ENCODE measurements at regions not wholly inside any gene's neighbourhood (a gene's known extent, or its start where the extent isn't known, plus 50 kb on each side); places are given as distances from the start of the nearest gene placed in this dataset.
"Not testable (repeated sequence)": the region's sequence is repeated elsewhere in the genome, so short reads cannot be mapped to it uniquely, and the experiment has no call there.

GRCh38 chrX:55813150-55813549 is 95.6 kb downstream of the RRAGB start:
- TF ChIP-seq POLR2A (IDR thresholded peaks at IDR 0.05; ENCODE audit: low read depth, low read length), result no peak
- TF ChIP-seq POLR2AphosphoS5 (IDR thresholded peaks at IDR 0.05; ENCODE audit: low read depth, low read length), result no peak
- no peak for TF ChIP-seq TAF1 (IDR thresholded peaks at IDR 0.05; ENCODE audit: borderline replicate concordance, low read depth, low read length)
- FAIRE-seq, result no peak
- DNase-seq (ENCODE audit: insufficient read length), result no peak

DNA sequence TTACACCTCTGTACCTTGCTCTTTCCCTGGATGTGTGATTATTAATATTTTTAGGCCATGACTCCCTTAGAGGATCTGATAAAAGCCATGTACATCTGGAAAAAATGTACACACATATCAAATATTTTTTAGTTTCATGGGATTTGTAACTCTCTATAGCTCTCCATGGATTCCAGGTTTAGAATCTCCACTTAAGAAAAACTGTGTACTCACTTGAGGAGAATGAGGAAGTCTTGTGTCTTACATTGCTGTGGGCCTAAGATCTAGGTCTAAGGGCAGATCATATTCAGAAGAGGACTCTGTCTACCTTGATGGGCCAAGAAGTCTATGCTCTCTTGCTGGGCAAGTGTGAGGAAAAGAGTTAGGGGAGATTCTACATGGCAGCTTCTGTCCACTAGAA is 98.0 kb downstream of the RRAGB start:
- TF ChIP-seq TAF1 (IDR thresholded peaks at IDR 0.05; ENCODE audit: borderline replicate concordance, low read depth, low read length) (no peak), POLR2AphosphoS5 (IDR thresholded peaks at IDR 0.05; ENCODE audit: low read depth, low read length) (no peak), POLR2A (IDR thresholded peaks at IDR 0.05; ENCODE audit: low read depth, low read length) (no peak)
- no peak for DNase-seq (ENCODE audit: insufficient read length)
- FAIRE-seq, result no peak

GRCh38 chrX:55816023-55816422 is 98.5 kb downstream of the RRAGB start:
- DNase-seq (ENCODE audit: insufficient read length) (no peak), FAIRE-seq (peak; percentile 48)
- no peak for TF ChIP-seq TAF1 (IDR thresholded peaks at IDR 0.05; ENCODE audit: borderline replicate concordance, low read depth, low read length)
- no peak for TF ChIP-seq POLR2AphosphoS5 (IDR thresholded peaks at IDR 0.05; ENCODE audit: low read depth, low read length)
- no peak for TF ChIP-seq POLR2A (IDR thresholded peaks at IDR 0.05; ENCODE audit: low read depth, low read length)

DNA sequence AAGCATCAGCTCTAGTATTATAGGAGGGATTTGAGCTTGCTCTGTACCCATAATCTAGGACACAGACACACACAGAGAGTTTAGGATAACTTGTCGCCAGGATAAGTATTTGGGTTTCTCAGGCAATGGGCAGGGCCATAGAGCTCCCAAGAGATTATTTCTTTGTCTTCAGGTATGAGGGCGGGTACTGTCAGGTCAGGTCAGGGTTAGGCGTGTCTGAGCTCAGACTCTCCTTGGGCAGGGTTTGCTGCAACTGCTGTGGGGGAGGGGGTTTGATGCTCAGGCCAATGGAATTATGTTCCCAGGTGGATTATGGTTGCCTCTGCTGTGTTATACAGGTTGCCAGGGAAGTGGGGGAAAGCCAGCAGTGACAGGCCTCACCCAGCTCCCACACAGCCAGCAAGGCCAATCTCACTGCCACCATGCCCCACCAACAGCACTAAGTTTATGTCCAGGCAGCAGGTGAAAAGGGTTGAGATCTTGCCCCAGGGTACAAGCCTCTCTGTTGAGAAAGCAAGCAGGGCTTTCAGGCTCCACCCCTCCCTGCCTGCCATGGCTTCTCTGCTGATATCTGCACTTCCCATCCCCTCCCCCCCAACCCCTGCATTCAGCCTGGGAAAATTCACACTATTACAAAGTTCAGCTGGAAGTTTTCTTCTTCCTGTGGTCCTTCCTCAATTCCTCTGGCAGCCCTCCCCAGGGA is 101.3 kb downstream of the RRAGB start:
- FAIRE-seq (no peak), DNase-seq (ENCODE audit: insufficient read length) (no peak)
- no peak for TF ChIP-seq POLR2A (IDR thresholded peaks at IDR 0.05; ENCODE audit: low read depth, low read length)
- no peak for TF ChIP-seq TAF1 (IDR thresholded peaks at IDR 0.05; ENCODE audit: borderline replicate concordance, low read depth, low read length)
- TF ChIP-seq POLR2AphosphoS5 (IDR thresholded peaks at IDR 0.05; ENCODE audit: low read depth, low read length), result no peak

DNA sequence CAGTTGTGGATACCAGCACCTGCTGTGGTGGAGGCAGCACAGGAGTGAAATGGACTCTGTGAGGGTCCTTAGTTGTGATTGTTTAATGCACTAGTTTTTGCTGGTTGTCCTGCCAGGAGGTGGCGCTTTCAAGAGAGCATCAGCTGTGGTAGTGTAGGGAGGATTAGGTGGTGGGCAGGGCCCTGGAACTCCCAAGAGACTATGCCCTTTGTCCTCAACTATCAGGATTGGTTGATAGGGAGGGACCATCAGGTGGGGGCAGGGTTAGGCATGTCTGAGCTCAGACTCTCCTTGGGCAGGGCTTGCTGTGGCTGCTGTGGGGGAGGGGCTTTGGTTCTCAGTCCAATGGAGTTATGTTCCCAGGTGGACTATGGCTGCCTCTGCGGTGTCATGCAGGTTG is 121.9 kb downstream of the RRAGB start:
- DNase-seq (ENCODE audit: insufficient read length) (no peak), FAIRE-seq (peak; percentile 51)
- TF ChIP-seq TAF1 (IDR thresholded peaks at IDR 0.05; ENCODE audit: borderline replicate concordance, low read depth, low read length), result no peak
- no peak for TF ChIP-seq POLR2A (IDR thresholded peaks at IDR 0.05; ENCODE audit: low read depth, low read length)
- TF ChIP-seq POLR2AphosphoS5 (IDR thresholded peaks at IDR 0.05; ENCODE audit: low read depth, low read length), result no peak

- no peak for FAIRE-seq
- DNase-seq (ENCODE audit: insufficient read length), result no peak
- TF ChIP-seq POLR2A (IDR thresholded peaks at IDR 0.05; ENCODE audit: low read depth, low read length), result no peak
- no peak for TF ChIP-seq TAF1 (IDR thresholded peaks at IDR 0.05; ENCODE audit: borderline replicate concordance, low read depth, low read length)
- TF ChIP-seq POLR2AphosphoS5 (IDR thresholded peaks at IDR 0.05; ENCODE audit: low read depth, low read length), result no peak
Observed at GRCh38 chrX:55841962-55842752, 124.6 kb downstream of the RRAGB start.

DNA sequence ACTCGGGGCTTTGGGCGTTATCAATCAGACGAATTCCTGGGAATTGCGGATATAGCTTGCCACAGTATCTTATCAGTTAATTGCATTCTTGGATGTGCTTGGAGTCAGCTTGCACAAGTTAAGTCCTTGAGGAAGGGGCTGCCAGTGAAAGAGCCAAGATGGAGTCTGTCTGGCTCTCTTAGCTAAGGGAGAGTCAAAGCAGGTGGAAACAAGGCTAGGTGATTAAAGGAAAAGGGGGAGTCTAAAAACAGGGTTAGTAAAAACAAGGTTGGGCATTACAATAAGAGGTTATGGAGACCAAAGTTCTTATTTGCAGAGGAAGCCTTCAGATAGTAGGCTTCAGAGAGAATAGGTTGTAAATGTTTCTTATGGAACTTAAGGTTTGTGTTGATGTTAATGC is 149.2 kb downstream of the RRAGB start:
- not testable (repeated sequence) for DNase-seq (ENCODE audit: insufficient read length); FAIRE-seq

GRCh38 chrX:55867181-55867651 is 149.7 kb downstream of the RRAGB start:
- FAIRE-seq (peak; percentile 74), DNase-seq (ENCODE audit: insufficient read length) (no peak)
- TF ChIP-seq POLR2AphosphoS5 (IDR thresholded peaks at IDR 0.05; ENCODE audit: low read depth, low read length), result no peak
- no peak for TF ChIP-seq POLR2A (IDR thresholded peaks at IDR 0.05; ENCODE audit: low read depth, low read length)
- TF ChIP-seq TAF1 (IDR thresholded peaks at IDR 0.05; ENCODE audit: borderline replicate concordance, low read depth, low read length), result no peak

DNA sequence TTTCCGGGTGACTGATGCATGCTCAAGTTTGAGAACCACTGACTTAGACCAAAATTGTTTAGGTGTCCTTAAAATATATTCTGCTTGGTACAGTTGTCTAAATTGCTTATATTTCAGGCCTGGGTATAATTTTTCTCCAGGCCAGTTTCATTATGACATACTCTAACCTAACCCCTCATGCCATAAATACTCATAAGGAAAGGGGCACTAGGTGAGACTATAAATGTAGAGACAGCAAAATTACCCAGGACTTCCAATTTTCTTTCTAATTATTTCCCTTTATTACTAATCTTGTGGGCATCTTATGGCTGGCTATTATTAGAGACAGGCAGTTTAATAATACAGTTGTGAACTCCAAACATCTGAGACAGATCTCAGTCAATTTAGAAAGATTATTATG is 150.2 kb downstream of the RRAGB start:
- no peak for TF ChIP-seq TAF1 (IDR thresholded peaks at IDR 0.05; ENCODE audit: borderline replicate concordance, low read depth, low read length)
- FAIRE-seq, result no peak

GRCh38 chrX:55874807-55875206 is 157.3 kb downstream of the RRAGB start:
- no peak for DNase-seq (ENCODE audit: insufficient read length)
- TF ChIP-seq POLR2A (IDR thresholded peaks at IDR 0.05; ENCODE audit: low read depth, low read length), result no peak
- TF ChIP-seq POLR2AphosphoS5 (IDR thresholded peaks at IDR 0.05; ENCODE audit: low read depth, low read length), result no peak
- no peak for TF ChIP-seq TAF1 (IDR thresholded peaks at IDR 0.05; ENCODE audit: borderline replicate concordance, low read depth, low read length)
- no peak for FAIRE-seq

More for the DNA sequence above, 150.2 kb downstream of the RRAGB start:
- no peak for DNase-seq (ENCODE audit: insufficient read length)

DNA sequence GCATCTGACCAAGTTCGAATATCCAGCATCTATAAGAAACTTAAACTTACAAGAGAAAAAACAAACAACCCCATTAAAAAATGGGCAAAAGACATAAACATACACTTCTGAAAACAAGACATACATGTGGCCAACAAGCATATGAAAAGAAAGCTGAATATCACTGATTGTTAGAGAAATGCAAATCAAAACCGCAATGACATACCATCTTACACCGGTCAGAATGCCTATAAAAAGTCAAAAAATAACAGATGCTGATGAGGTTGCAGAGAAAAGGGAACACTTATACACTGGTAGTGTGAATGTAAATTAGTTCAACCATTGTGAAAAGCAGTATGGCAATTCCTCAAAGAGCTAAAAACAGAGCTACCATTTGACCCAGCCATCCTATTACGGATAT is 166.0 kb downstream of the RRAGB start:
- not testable (repeated sequence) for DNase-seq (ENCODE audit: insufficient read length); FAIRE-seq

DNA sequence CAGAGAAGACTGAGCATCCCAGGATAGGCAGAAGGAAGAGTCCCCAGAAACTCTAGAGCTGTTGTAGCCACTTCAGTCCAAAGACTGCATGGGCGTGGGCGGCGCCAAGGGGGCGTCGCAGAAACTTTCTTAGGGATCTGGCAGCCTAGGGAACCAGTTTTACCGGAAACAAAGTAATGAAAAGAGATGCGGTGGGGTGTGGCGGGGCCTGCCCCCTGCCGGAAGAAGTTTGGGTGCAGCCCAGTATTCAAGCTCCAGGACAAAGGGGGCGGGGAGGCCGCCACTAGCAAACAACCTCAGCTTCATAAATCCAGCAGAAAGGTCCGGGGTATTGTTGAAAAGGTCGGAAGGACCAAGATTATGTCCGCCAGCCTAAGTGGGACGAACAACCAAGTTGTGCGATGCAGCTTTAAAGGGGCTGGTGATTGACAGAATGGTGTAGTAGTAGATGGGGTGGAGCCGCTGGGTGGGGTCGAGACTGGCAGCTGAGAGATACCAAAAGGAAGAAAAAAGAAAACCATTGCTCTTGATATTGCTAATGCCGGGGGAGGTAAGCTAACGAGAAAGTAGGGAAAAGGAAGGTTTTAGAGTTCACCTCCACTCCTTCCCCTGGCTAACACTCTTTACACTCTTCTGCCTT is 190.5 kb downstream of the RRAGB start:
- DNase-seq (ENCODE audit: insufficient read length), result peak; percentile 32
- TF ChIP-seq POLR2AphosphoS5 (IDR thresholded peaks at IDR 0.05; ENCODE audit: low read depth, low read length) (no peak), POLR2A (IDR thresholded peaks at IDR 0.05; ENCODE audit: low read depth, low read length) (0 out of 2 replicates have a peak, but pooled peaks have one; percentile 16), TAF1 (IDR thresholded peaks at IDR 0.05; ENCODE audit: borderline replicate concordance, low read depth, low read length) (no peak)
- peak; percentile 56 for FAIRE-seq
